ENCODE measurements at regions not wholly inside any gene's neighbourhood (a gene's known extent, or its start where the extent isn't known, plus 50 kb on each side); places are given as distances from the start of the nearest gene placed in this dataset.

- FAIRE-seq (no peak), DNase-seq (ENCODE audit: low spot score) (no peak)
These were observed 535.4 kb upstream of the RAB6C start for GRCh38 chr2:129443865-129444739.

GRCh38 chr2:129444751-129445150, 534.7 kb upstream of the RAB6C start:
- FAIRE-seq (no peak), DNase-seq (ENCODE audit: low spot score) (no peak)

GRCh38 chr2:129456691-129457090, 522.8 kb upstream of the RAB6C start:
- FAIRE-seq = no peak
- no peak for DNase-seq (ENCODE audit: low spot score)

- DNase-seq (ENCODE audit: low spot score) = no peak
- FAIRE-seq = no peak
These were observed 522.1 kb upstream of the RAB6C start for GRCh38 chr2:129457277-129457818.

GRCh38 chr2:129458006-129458405, 521.5 kb upstream of the RAB6C start:
- DNase-seq (ENCODE audit: low spot score) (no peak), FAIRE-seq (no peak)

GRCh38 chr2:129458436-129458835, 521.0 kb upstream of the RAB6C start:
- no peak for FAIRE-seq
- DNase-seq (ENCODE audit: low spot score) = no peak

GRCh38 chr2:129459200-129459876, 520.1 kb upstream of the RAB6C start:
- FAIRE-seq (no peak), DNase-seq (ENCODE audit: low spot score) (no peak)

- DNase-seq (ENCODE audit: low spot score) (no peak), FAIRE-seq (no peak)
These were observed 519.6 kb upstream of the RAB6C start for GRCh38 chr2:129459881-129460280.

GRCh38 chr2:129460299-129461198, 518.9 kb upstream of the RAB6C start:
- no peak for FAIRE-seq
- DNase-seq (ENCODE audit: low spot score) = no peak

- DNase-seq (ENCODE audit: low spot score) (no peak), FAIRE-seq (no peak)
These were observed 517.1 kb upstream of the RAB6C start for GRCh38 chr2:129462349-129462748.

- DNase-seq (ENCODE audit: low spot score) (no peak), FAIRE-seq (no peak)
These were observed 516.5 kb upstream of the RAB6C start for GRCh38 chr2:129462967-129463366.

- FAIRE-seq (no peak), DNase-seq (ENCODE audit: low spot score) (no peak)
These were observed 515.4 kb upstream of the RAB6C start for GRCh38 chr2:129464036-129464435.

- no peak for FAIRE-seq
- DNase-seq (ENCODE audit: low spot score) = no peak
These were observed 514.8 kb upstream of the RAB6C start for GRCh38 chr2:129464631-129465030.

GRCh38 chr2:129465045-129465444, 514.4 kb upstream of the RAB6C start:
- no peak for DNase-seq (ENCODE audit: low spot score)
- FAIRE-seq = no peak

GRCh38 chr2:129466389-129466788, 513.1 kb upstream of the RAB6C start:
- no peak for FAIRE-seq
- no peak for DNase-seq (ENCODE audit: low spot score)

GRCh38 chr2:129467012-129467779, 512.3 kb upstream of the RAB6C start:
- FAIRE-seq (no peak), DNase-seq (ENCODE audit: low spot score) (no peak)

GRCh38 chr2:129467941-129468340, 511.5 kb upstream of the RAB6C start:
- no peak for DNase-seq (ENCODE audit: low spot score)
- FAIRE-seq = no peak

- FAIRE-seq = no peak
These were observed 510.6 kb upstream of the RAB6C start for GRCh38 chr2:129468879-129469278.

GRCh38 chr2:129469389-129469788, 510.1 kb upstream of the RAB6C start:
- FAIRE-seq = no peak

More at GRCh38 chr2:129468879-129469278, 510.6 kb upstream of the RAB6C start:
- no peak for DNase-seq (ENCODE audit: low spot score)

GRCh38 chr2:129469871-129470270, 509.6 kb upstream of the RAB6C start:
- no peak for FAIRE-seq
- no peak for DNase-seq (ENCODE audit: low spot score)

More at GRCh38 chr2:129469389-129469788, 510.1 kb upstream of the RAB6C start:
- no peak for DNase-seq (ENCODE audit: low spot score)

Data from RCC 7860 (cell line).